Body of pancreas (tissue), 4 donors: ENCODE measurements at regions not wholly inside any gene's neighbourhood (a gene's known extent, or its start where the extent isn't known, plus 50 kb on each side); places are given as distances from the start of the nearest gene placed in this dataset.
"Not testable (repeated sequence)": the region's sequence is repeated elsewhere in the genome, so short reads cannot be mapped to it uniquely, and the experiment has no call there.

Experiments
- ATAC-seq: fragments of 150-250 bp; one replicate; pipeline ENCODE4 v1.9.1; 2016
- DNase-seq, 4 donors: peaks; one replicate each; pipeline ENCODE4 v3.0.0-alpha.2; 2019
- H3K27ac ChIP-seq, 4 donors: fragments of 200-600 bp; sonication (generic); 1 replicate in 3 of 4; 2 replicates in 1 of 4; pipeline versions ENCODE4 v1.5.1 to v1.6.1; 2016 to 2019; ENCODE audit warnings: mild to moderate bottlenecking in 1 of 4, mixed read lengths in 1 of 4, moderate library complexity in 1 of 4
- H3K27me3 ChIP-seq, 2 donors: fragments of 200-600 bp; sonication (generic); one replicate each; pipeline ENCODE4 v1.6.0; 2016; ENCODE audit warnings: mild to moderate bottlenecking in 1 of 2
- H3K36me3 ChIP-seq, 2 donors: fragments of 200-600 bp; sonication (generic); replicated peaks in 1 of 2; 2 replicates each; pipeline ENCODE4 v1.5.1; 2016; ENCODE audit warnings: low read depth in 2 of 2; ENCODE audit not compliant: insufficient read depth in 1 of 2
- H3K4me1 ChIP-seq: fragments of 200-600 bp; sonication (generic); one replicate; pipeline ENCODE4 v1.6.0; 2016
- H3K4me3 ChIP-seq, 2 donors: fragments of 200-600 bp; sonication (generic); 1 replicate in 1 of 2; 2 replicates in 1 of 2; pipeline ENCODE4 v1.5.1; 2016 to 2019
- H3K9me3 ChIP-seq, 3 donors: fragments of 200-600 bp; sonication (generic); 1 replicate in 2 of 3; 2 replicates in 1 of 3; pipeline ENCODE4 v1.5.1; 2016
- POLR2A ChIP-seq, 3 donors: fragments of 450-650 bp; IDR thresholded peaks; one replicate each; pipeline ENCODE4 v1.6.1; 2016; ENCODE audit warnings: antibody characterized with exemption in 3 of 3, mild to moderate bottlenecking in 2 of 3
- WGBS, 2 donors: methylation state at CpG; one replicate each; pipeline ENCODE4 v1.1.5; 2017; 5-methylcytosine and 5-hydroxymethylcytosine counted together
- intact Hi-C: fragments of 100-400 bp; cut with DNase I; formaldehyde crosslinking; loops from one replicate; pipeline ENCODE4 v1.15.1; 2023
- TF ChIP-seq, protein P1 (sequence below), 7 experiments: fragments of 450-650 bp in 4 of 7; fragments of 200-600 bp in 3 of 7; sonication (generic) in 3 of 7; IDR thresholded peaks; one replicate each; pipeline ENCODE4 v1.5.1; 2016 to 2019; ENCODE audit warnings: antibody characterized with exemption in 7 of 7

- 6 to 46% methylated on average over 1 of the region's 1 CpG for WGBS, 2 donors
- DNase-seq, result no peak
- Histone ChIP-seq H3K4me1 (no peaks in the 10 kb centered on the region), H3K27ac (no peak overlapping the region), H3K4me3 (no peak overlapping the region), H3K36me3 (no peaks in the 10 kb centered on the region), H3K9me3 (no peaks in the 10 kb centered on the region), H3K27me3 (no peaks in the 10 kb centered on the region)
- ATAC-seq, result no peak
- TF ChIP-seq, protein P1, sequence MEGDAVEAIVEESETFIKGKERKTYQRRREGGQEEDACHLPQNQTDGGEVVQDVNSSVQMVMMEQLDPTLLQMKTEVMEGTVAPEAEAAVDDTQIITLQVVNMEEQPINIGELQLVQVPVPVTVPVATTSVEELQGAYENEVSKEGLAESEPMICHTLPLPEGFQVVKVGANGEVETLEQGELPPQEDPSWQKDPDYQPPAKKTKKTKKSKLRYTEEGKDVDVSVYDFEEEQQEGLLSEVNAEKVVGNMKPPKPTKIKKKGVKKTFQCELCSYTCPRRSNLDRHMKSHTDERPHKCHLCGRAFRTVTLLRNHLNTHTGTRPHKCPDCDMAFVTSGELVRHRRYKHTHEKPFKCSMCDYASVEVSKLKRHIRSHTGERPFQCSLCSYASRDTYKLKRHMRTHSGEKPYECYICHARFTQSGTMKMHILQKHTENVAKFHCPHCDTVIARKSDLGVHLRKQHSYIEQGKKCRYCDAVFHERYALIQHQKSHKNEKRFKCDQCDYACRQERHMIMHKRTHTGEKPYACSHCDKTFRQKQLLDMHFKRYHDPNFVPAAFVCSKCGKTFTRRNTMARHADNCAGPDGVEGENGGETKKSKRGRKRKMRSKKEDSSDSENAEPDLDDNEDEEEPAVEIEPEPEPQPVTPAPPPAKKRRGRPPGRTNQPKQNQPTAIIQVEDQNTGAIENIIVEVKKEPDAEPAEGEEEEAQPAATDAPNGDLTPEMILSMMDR (IDR thresholded peaks at IDR 0.05), result no peak
- TF ChIP-seq POLR2A (IDR thresholded peaks at IDR 0.05), result no peak
- intact Hi-C loops, result no loop called here
These were observed 759.1 kb downstream of the KCNT2 start for GRCh38 chr1:195849180-195849579.

- H3K27me3 ChIP-seq, DNase-seq, H3K36me3 ChIP-seq, ATAC-seq, H3K27ac ChIP-seq, H3K4me3 ChIP-seq, H3K9me3 ChIP-seq, H3K4me1 ChIP-seq, intact Hi-C loops: not testable (repeated sequence)
- WGBS, 2 donors, result 30 to 31% methylated on average over 19 of the region's 19 CpGs
These were observed 760.0 kb downstream of the KCNT2 start for GRCh38 chr1:195847957-195848875.

- 50% methylated on average over 4 of the region's 4 CpGs for WGBS, 2 donors
- TF ChIP-seq, protein P1 (IDR thresholded peaks at IDR 0.05), result no peak
- no peak for TF ChIP-seq POLR2A (IDR thresholded peaks at IDR 0.05)
- Histone ChIP-seq H3K36me3 (no peaks in the 10 kb centered on the region), H3K27me3 (no peaks in the 10 kb centered on the region), H3K4me3 (no peak overlapping the region), H3K4me1 (no peaks in the 10 kb centered on the region), H3K27ac (no peak overlapping the region), H3K9me3 (no peaks in the 10 kb centered on the region)
- DNase-seq, result no peak
- no peak for ATAC-seq
- intact Hi-C loops, result no loop called here
These were observed 776.5 kb downstream of the KCNT2 start for GRCh38 chr1:195831789-195832188.

DNA sequence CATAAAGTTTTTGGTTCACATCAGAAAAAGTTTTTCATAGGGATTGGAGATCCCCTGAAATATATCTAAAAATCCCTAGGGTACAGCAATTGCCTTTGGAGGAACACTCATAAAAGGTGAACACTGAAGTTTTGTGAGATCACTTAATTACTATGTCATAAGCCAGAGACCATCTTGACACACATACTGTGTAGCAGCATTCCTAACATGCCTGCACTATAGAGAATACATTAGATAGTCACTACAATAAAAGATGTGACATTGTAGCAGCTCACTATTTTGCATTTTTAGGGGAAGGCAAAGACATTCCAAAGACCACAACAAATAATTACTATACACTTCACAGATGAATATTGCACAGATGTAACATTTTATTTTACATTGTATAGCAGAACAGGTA lies 779.9 kb downstream of the KCNT2 start:
- ATAC-seq (no peak), DNase-seq (no peak)
- H3K4me3 ChIP-seq, result no peak overlapping the region
- H3K27ac ChIP-seq, result no peak overlapping the region
- TF ChIP-seq POLR2A (IDR thresholded peaks at IDR 0.05), result no peak
- TF ChIP-seq, protein P1 (IDR thresholded peaks at IDR 0.05), result no peak
- H3K4me1 ChIP-seq, result no peaks in the 10 kb centered on the region
- H3K27me3 ChIP-seq, result no peaks in the 10 kb centered on the region
- intact Hi-C loops, result no loop called here
- no peaks in the 10 kb centered on the region for H3K36me3 ChIP-seq
- H3K9me3 ChIP-seq, result no peaks in the 10 kb centered on the region

DNA sequence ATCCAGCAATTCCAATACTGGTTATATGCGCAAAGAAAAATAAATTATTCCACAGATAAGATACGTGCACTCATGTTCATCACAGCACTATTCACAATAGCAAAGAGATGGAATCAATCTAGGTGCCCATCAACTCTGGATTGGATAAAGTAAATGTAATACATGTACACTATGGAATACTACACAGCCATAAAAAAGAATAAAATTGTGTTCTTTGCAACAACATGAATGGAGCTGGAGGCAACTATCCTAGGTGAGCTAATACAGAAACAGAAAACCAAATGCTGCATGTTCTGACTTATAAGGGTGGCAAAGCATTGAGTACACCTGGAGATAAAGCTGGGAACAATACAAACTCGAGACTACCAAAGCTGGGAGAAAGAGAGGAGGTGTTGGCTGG lies 787.3 kb downstream of the KCNT2 start:
- ATAC-seq (no peak), DNase-seq (no peak)
- no peaks in the 10 kb centered on the region for H3K27me3 ChIP-seq
- no peaks in the 10 kb centered on the region for H3K9me3 ChIP-seq
- no peak overlapping the region for H3K27ac ChIP-seq
- H3K36me3 ChIP-seq, result no peaks in the 10 kb centered on the region
- no peaks in the 10 kb centered on the region for H3K4me1 ChIP-seq
- no peak overlapping the region for H3K4me3 ChIP-seq
- no peak for TF ChIP-seq POLR2A (IDR thresholded peaks at IDR 0.05)
- TF ChIP-seq, protein P1 (IDR thresholded peaks at IDR 0.05), result no peak
- 61 to 77% methylated on average over 3 of the region's 3 CpGs for WGBS, 2 donors
- intact Hi-C loops, result no loop called here
